ENCODE measurements at regions not wholly inside any gene's neighbourhood (a gene's known extent, or its start where the extent isn't known, plus 50 kb on each side); places are given as distances from the start of the nearest gene placed in this dataset.

DNA sequence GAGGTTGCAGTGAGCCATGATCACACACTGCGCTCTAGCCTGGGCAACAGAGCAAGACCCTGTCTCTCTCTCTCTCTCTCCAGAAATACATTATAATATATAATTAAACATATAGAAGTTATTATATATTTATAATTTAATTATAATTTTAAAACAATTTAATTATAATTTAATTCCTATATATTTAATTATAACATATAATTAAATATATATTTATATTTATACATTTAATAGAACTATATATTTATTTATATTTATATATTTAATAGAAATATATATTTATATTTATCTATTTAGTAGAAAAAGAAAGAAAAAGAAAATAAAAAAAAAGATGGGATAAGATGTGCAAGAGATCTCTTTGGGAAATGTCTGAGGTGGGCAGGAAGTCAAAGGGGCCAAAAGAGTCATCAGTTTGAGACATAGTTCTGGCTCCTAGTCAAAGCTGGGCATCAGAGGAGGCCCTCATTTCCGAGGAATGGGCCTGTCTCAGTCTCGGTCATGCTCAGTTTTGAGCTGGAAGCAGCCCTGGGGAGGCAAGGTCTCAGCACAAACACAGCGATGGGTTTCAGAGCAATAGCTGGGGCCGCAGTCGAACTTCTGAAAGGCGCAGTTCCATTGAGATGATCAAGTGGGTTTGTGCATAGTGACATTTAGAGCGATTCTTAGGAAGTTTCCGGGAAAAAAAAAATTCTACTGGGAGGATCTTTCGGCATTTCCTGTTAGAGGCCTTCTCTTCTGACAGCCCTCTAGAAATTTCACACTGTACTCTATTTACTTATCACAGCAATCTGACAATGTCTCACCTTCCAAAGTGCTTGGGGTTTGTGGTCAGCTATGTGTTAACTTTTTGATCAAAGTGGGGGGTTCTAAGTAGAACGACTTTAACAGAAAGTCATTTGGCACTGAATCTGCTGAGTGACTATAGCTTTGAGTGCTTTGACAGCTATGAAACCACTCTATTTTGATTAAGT lies 58.7 kb upstream of the GZMB start:
- H3K4me3 ChIP-seq: no peak overlapping the region
- H3K9me3 ChIP-seq: no peaks in the 10 kb centered on the region
- peaks cover 0 to 4% (median 0%) of the 10 kb centered on the region in 3 donors for H3K27me3 ChIP-seq (ENCODE audit: insufficient read depth in 3 of 3, low read length in 2 of 3)
- intact Hi-C loops (cut with DNase I): no loop called here
- 57 to 64% (median 61%) methylated on average over 11 of the region's 11 CpGs for WGBS, 3 donors
- no peak for ATAC-seq
- no peak for DNase-seq
- TF ChIP-seq, protein P1, sequence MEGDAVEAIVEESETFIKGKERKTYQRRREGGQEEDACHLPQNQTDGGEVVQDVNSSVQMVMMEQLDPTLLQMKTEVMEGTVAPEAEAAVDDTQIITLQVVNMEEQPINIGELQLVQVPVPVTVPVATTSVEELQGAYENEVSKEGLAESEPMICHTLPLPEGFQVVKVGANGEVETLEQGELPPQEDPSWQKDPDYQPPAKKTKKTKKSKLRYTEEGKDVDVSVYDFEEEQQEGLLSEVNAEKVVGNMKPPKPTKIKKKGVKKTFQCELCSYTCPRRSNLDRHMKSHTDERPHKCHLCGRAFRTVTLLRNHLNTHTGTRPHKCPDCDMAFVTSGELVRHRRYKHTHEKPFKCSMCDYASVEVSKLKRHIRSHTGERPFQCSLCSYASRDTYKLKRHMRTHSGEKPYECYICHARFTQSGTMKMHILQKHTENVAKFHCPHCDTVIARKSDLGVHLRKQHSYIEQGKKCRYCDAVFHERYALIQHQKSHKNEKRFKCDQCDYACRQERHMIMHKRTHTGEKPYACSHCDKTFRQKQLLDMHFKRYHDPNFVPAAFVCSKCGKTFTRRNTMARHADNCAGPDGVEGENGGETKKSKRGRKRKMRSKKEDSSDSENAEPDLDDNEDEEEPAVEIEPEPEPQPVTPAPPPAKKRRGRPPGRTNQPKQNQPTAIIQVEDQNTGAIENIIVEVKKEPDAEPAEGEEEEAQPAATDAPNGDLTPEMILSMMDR (IDR thresholded peaks at IDR 0.05): no peak
- no peak overlapping the region for H3K27ac ChIP-seq
- H3K4me1 ChIP-seq: no peaks in the 10 kb centered on the region
- no peaks in the 10 kb centered on the region for H3K36me3 ChIP-seq (ENCODE audit: insufficient read depth in 1 of 2, low read depth in 1 of 2)

DNA sequence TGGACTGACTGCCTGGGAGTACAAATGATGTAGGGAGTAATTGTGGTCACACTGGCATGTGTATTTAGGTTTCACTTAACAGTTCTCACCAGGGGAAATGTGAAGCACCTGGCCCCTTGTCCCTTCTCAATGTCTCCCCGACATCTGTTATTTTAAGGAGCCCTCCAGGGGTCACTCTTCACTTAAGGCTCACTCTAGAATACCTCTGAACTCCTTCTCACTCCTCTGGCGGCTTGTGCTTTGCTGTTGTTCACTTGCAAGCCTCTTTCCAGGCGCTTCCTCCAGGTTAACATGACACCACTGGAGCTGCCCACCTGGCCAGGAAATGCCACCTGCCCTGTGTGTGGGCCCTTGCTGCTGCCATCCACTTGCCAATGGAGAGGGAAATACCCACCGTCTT lies 56.5 kb upstream of the GZMB start:
- ATAC-seq: no peak
- Histone ChIP-seq H3K9me3 (no peaks in the 10 kb centered on the region), H3K4me1 (no peaks in the 10 kb centered on the region), H3K4me3 (no peak overlapping the region), H3K36me3 (ENCODE audit: insufficient read depth in 1 of 2, low read depth in 1 of 2) (no peaks in the 10 kb centered on the region), H3K27me3 (ENCODE audit: insufficient read depth in 3 of 3, low read length in 2 of 3) (peaks cover 0 to 4% (median 0%) of the 10 kb centered on the region in 3 donors), H3K27ac (no peak overlapping the region)
- TF ChIP-seq, protein P1 (IDR thresholded peaks at IDR 0.05): no peak
- intact Hi-C loops (cut with DNase I): no loop called here
- no peak for DNase-seq
- WGBS, 3 donors: 36 to 39% (median 37%) methylated on average over 4 of the region's 4 CpGs

DNA sequence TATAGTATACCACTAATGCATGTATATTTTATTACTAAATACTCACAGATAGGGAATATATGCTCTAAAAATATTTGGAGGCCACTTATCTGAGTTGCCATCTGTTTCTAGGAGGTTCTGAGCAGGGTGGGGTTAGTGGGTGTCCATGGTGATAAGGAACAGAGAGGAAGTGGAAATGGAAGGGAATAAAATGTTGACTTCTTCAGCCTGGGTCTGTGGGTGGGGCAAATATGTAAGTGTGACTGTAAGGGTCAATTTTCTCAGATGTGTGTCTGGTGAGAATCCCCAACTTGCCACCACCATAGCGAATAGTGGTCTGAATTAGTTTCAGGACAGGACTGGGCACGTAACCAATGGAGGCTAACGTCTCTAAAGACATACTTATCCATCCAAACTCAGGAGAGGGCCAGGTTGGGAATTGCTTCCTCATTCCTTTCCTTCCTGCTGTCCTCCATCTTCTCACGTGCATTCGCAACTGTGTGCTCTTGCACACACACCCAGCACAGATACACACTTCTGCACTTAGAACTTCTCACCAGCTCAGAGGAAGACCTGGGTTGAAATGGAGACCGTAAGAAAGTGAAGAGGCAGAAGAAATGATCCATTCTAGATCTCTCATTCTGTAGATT lies 54.2 kb upstream of the GZMB start:
- no peaks in the 10 kb centered on the region for H3K36me3 ChIP-seq (ENCODE audit: insufficient read depth in 1 of 2, low read depth in 1 of 2)
- WGBS, 3 donors: 69 to 74% (median 71%) methylated on average over 6 of the region's 6 CpGs
- H3K9me3 ChIP-seq: no peaks in the 10 kb centered on the region
- H3K27me3 ChIP-seq (ENCODE audit: insufficient read depth in 3 of 3, low read length in 2 of 3): peaks cover 0 to 7% (median 0%) of the 10 kb centered on the region in 3 donors
- H3K4me3 ChIP-seq: no peak overlapping the region
- ATAC-seq: no peak
- intact Hi-C loops (cut with DNase I): no loop called here
- H3K4me1 ChIP-seq: no peaks in the 10 kb centered on the region
- TF ChIP-seq, protein P1 (IDR thresholded peaks at IDR 0.05): no peak
- H3K27ac ChIP-seq: no peak overlapping the region
- DNase-seq: no peak
